Right atrium auricular region (tissue), 2 donors: ENCODE measurements at regions not wholly inside any gene's neighbourhood (a gene's known extent, or its start where the extent isn't known, plus 50 kb on each side); places are given as distances from the start of the nearest gene placed in this dataset.

Source experiments
- DNase-seq: peaks from one replicate; pipeline ENCODE4 v3.0.0-alpha.2; 2019; ENCODE audit warnings: low spot score
- H3K27ac ChIP-seq, 2 donors: fragments of 200-600 bp; sonication (generic); 1 replicate in 1 of 2; 2 replicates in 1 of 2; pipeline ENCODE4 v1.5.1; 2016 to 2019
- H3K27me3 ChIP-seq, 2 donors: fragments of 200-600 bp; sonication (generic); one replicate each; pipeline versions ENCODE4 v1.5.1 to v1.6.0; 2017 to 2019
- H3K36me3 ChIP-seq: fragments of 200-600 bp; sonication (generic); one replicate; pipeline ENCODE4 v1.5.1; 2016
- H3K4me1 ChIP-seq, 2 donors: fragments of 200-600 bp; sonication (generic); one replicate each; pipeline versions ENCODE4 v1.5.1 to v1.6.0; 2017 to 2019
- H3K4me3 ChIP-seq, 2 donors: fragments of 200-600 bp; sonication (generic); 1 replicate in 1 of 2; 2 replicates in 1 of 2; pipeline ENCODE4 v1.5.1; 2017 to 2019; ENCODE audit warnings: mild to moderate bottlenecking in 1 of 2, moderate library complexity in 1 of 2
- H3K9me3 ChIP-seq, 2 donors: fragments of 200-600 bp; sonication (generic); one replicate each; pipeline ENCODE4 v1.5.1; 2019
- CTCF ChIP-seq, 2 donors: fragments of 200-600 bp; sonication (generic); IDR thresholded peaks; one replicate each; pipeline ENCODE4 v1.5.1; 2019; ENCODE audit warnings: antibody characterized with exemption in 2 of 2

GRCh38 chr3:94709249-94709902, 646.5 kb downstream of the NSUN3 start:
- Histone ChIP-seq H3K27ac (no peak overlapping the region), H3K27me3 (no peaks in the 10 kb centered on the region), H3K9me3 (peaks cover 0 to 11% of the 10 kb centered on the region in 2 donors), H3K4me1 (no peaks in the 10 kb centered on the region), H3K36me3 (no peaks in the 10 kb centered on the region), H3K4me3 (no peak overlapping the region)
- TF ChIP-seq CTCF (IDR thresholded peaks at IDR 0.05), result no peak
- no peak for DNase-seq

GRCh38 chr3:94714194-94714593, 651.3 kb downstream of the NSUN3 start:
- TF ChIP-seq CTCF (IDR thresholded peaks at IDR 0.05), result no peak
- no peak overlapping the region for H3K27ac ChIP-seq
- H3K9me3 ChIP-seq, result no peaks in the 10 kb centered on the region
- H3K27me3 ChIP-seq, result no peaks in the 10 kb centered on the region
- H3K4me1 ChIP-seq, result no peaks in the 10 kb centered on the region
- no peaks in the 10 kb centered on the region for H3K36me3 ChIP-seq
- no peak overlapping the region for H3K4me3 ChIP-seq
- DNase-seq, result no peak

GRCh38 chr3:94716326-94717018, 653.6 kb downstream of the NSUN3 start:
- Histone ChIP-seq H3K27me3 (no peaks in the 10 kb centered on the region), H3K4me1 (no peaks in the 10 kb centered on the region), H3K9me3 (no peaks in the 10 kb centered on the region), H3K36me3 (no peaks in the 10 kb centered on the region), H3K27ac (no peak overlapping the region), H3K4me3 (no peak overlapping the region)
- TF ChIP-seq CTCF (IDR thresholded peaks at IDR 0.05), result peak in 1 of 2 donors; percentile 16
- DNase-seq, result no peak

GRCh38 chr3:94734206-94734605, 671.3 kb downstream of the NSUN3 start:
- Histone ChIP-seq H3K9me3 (no peaks in the 10 kb centered on the region), H3K4me1 (no peaks in the 10 kb centered on the region), H3K36me3 (no peaks in the 10 kb centered on the region), H3K27ac (no peak overlapping the region), H3K27me3 (no peaks in the 10 kb centered on the region), H3K4me3 (no peak overlapping the region)
- DNase-seq, result no peak
- no peak for TF ChIP-seq CTCF (IDR thresholded peaks at IDR 0.05)

- no peak for TF ChIP-seq CTCF (IDR thresholded peaks at IDR 0.05)
- Histone ChIP-seq H3K36me3 (no peaks in the 10 kb centered on the region), H3K4me3 (no peak overlapping the region), H3K4me1 (no peaks in the 10 kb centered on the region), H3K27ac (no peak overlapping the region), H3K9me3 (no peaks in the 10 kb centered on the region), H3K27me3 (no peaks in the 10 kb centered on the region)
- no peak for DNase-seq
Observed at GRCh38 chr3:94735354-94735753, 672.5 kb downstream of the NSUN3 start.
